ENCODE measurements at regions not wholly inside any gene's neighbourhood (a gene's known extent, or its start where the extent isn't known, plus 50 kb on each side); places are given as distances from the start of the nearest gene placed in this dataset.

DNA sequence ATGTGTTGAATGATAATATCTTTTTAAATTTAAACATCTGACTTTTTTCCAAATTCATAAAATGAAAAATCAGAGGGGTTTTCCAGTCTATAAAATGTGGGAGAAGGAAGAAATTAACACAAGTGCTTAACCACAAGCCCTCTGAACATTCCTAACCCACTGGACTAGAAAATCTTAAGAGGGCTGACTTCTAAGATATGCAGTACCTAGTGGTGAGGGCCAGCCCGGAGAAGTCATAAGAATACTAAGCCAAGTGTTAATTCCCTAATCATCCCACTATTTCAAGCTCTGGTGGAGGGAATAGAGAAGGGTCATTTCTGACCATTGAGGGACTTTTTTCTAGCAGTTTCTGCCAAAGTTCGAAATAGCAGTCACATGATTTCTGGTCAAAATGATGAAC is 86.9 kb upstream of the NEIL3 start:
- no peaks in the 10 kb centered on the region for H3K9me2 ChIP-seq (ENCODE audit: insufficient read depth, low read length)
- no peaks in the 10 kb centered on the region for H3K79me2 ChIP-seq (ENCODE audit: insufficient read depth, low read depth, low read length)
- no peaks in the 10 kb centered on the region for H4K20me1 ChIP-seq (ENCODE audit: insufficient read depth, low read length)
- H3K4me1 ChIP-seq (ENCODE audit: insufficient read depth, low read length, poor library complexity, severe bottlenecking), result no peaks in the 10 kb centered on the region
- CTCF ChIA-PET (ENCODE audit: unreplicated experiment), result no interaction called here
- POLR2A ChIA-PET, result no interaction called here
- H3K27ac ChIP-seq (ENCODE audit: low read depth, low read length, poor library complexity, severe bottlenecking), result no peak overlapping the region
- TF ChIP-seq, protein P1, sequence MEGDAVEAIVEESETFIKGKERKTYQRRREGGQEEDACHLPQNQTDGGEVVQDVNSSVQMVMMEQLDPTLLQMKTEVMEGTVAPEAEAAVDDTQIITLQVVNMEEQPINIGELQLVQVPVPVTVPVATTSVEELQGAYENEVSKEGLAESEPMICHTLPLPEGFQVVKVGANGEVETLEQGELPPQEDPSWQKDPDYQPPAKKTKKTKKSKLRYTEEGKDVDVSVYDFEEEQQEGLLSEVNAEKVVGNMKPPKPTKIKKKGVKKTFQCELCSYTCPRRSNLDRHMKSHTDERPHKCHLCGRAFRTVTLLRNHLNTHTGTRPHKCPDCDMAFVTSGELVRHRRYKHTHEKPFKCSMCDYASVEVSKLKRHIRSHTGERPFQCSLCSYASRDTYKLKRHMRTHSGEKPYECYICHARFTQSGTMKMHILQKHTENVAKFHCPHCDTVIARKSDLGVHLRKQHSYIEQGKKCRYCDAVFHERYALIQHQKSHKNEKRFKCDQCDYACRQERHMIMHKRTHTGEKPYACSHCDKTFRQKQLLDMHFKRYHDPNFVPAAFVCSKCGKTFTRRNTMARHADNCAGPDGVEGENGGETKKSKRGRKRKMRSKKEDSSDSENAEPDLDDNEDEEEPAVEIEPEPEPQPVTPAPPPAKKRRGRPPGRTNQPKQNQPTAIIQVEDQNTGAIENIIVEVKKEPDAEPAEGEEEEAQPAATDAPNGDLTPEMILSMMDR (conservative IDR thresholded peaks at IDR 0.05; ENCODE audit: low read length), result no peak
- no peak for TF ChIP-seq EZH2phosphoT487 (IDR thresholded peaks at IDR 0.05; ENCODE audit: borderline replicate concordance, low read depth, low read length)
- H2AFZ ChIP-seq (ENCODE audit: low read length), result no peak overlapping the region
- DNase-seq (ENCODE audit: low spot score), result no peak
- intact Hi-C loops (cut with micrococcal nuclease; ENCODE audit: unreplicated experiment), result no loop called here
- no TSS peak for BruUV-seq (replicated peaks)
- H3K4me3 ChIP-seq (ENCODE audit: low read depth, low read length, poor library complexity, severe bottlenecking), result no peak overlapping the region
- H3K4me2 ChIP-seq (ENCODE audit: low read length), result no peak overlapping the region
- no peaks in the 10 kb centered on the region for H3K36me3 ChIP-seq (ENCODE audit: insufficient read depth, low read length)
- H3K9me3 ChIP-seq (ENCODE audit: low read length), result no peaks in the 10 kb centered on the region

DNA sequence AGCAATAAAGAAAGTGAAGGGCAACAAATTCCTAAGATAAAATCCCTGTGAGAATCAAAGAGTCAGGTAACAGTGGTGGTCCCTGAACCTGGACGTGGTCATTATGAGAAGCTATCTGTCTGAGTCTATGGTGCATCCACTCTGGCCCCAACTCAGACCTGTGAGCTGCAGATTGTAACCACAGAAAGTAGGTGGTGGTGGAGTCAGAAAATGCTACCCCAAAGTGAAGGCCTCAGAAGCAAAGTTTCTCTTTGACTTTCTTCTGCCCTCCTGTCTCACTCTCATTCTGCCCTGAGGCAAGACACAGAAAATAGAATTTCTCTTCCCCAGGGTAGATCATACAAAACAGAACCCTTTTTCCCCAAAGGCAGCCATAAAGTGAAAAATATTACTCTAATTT is 84.1 kb upstream of the NEIL3 start:
- no peaks in the 10 kb centered on the region for H3K36me3 ChIP-seq (ENCODE audit: insufficient read depth, low read length)
- no peak overlapping the region for H3K27ac ChIP-seq (ENCODE audit: low read depth, low read length, poor library complexity, severe bottlenecking)
- TF ChIP-seq, protein P1 (conservative IDR thresholded peaks at IDR 0.05; ENCODE audit: low read length), result no peak
- no peak for TF ChIP-seq EZH2phosphoT487 (IDR thresholded peaks at IDR 0.05; ENCODE audit: borderline replicate concordance, low read depth, low read length)
- H2AFZ ChIP-seq (ENCODE audit: low read length), result no peak overlapping the region
- ChIA-PET POLR2A (interaction anchor here (0.7 kb wide), 1 partner anchor 18 kb away, joined by 3 read pairs; no protein-coding TSS in a partner anchor), CTCF (ENCODE audit: unreplicated experiment) (no interaction called here)
- intact Hi-C loops (cut with micrococcal nuclease; ENCODE audit: unreplicated experiment), result no loop called here
- no peaks in the 10 kb centered on the region for H4K20me1 ChIP-seq (ENCODE audit: insufficient read depth, low read length)
- H3K4me2 ChIP-seq (ENCODE audit: low read length), result no peak overlapping the region
- no peaks in the 10 kb centered on the region for H3K9me2 ChIP-seq (ENCODE audit: insufficient read depth, low read length)
- H3K4me1 ChIP-seq (ENCODE audit: insufficient read depth, low read length, poor library complexity, severe bottlenecking), result no peaks in the 10 kb centered on the region
- no peaks in the 10 kb centered on the region for H3K9me3 ChIP-seq (ENCODE audit: low read length)
- no TSS peak for BruUV-seq (replicated peaks)
- no peaks in the 10 kb centered on the region for H3K79me2 ChIP-seq (ENCODE audit: insufficient read depth, low read depth, low read length)
- no peak for DNase-seq (ENCODE audit: low spot score)
- H3K4me3 ChIP-seq (ENCODE audit: low read depth, low read length, poor library complexity, severe bottlenecking), result no peak overlapping the region

- no peaks in the 10 kb centered on the region for H3K9me2 ChIP-seq (ENCODE audit: insufficient read depth, low read length)
- BruUV-seq (replicated peaks), result no TSS peak
- no peak for DNase-seq (ENCODE audit: low spot score)
- H2AFZ ChIP-seq (ENCODE audit: low read length), result no peak overlapping the region
- H3K4me3 ChIP-seq (ENCODE audit: low read depth, low read length, poor library complexity, severe bottlenecking), result no peak overlapping the region
- ChIA-PET POLR2A (no interaction called here), CTCF (ENCODE audit: unreplicated experiment) (no interaction called here)
- no peak overlapping the region for H3K27ac ChIP-seq (ENCODE audit: low read depth, low read length, poor library complexity, severe bottlenecking)
- H3K36me3 ChIP-seq (ENCODE audit: insufficient read depth, low read length), result no peaks in the 10 kb centered on the region
- no peaks in the 10 kb centered on the region for H3K9me3 ChIP-seq (ENCODE audit: low read length)
- no peaks in the 10 kb centered on the region for H3K79me2 ChIP-seq (ENCODE audit: insufficient read depth, low read depth, low read length)
- intact Hi-C loops (cut with micrococcal nuclease; ENCODE audit: unreplicated experiment), result no loop called here
- no peaks in the 10 kb centered on the region for H3K4me1 ChIP-seq (ENCODE audit: insufficient read depth, low read length, poor library complexity, severe bottlenecking)
- H4K20me1 ChIP-seq (ENCODE audit: insufficient read depth, low read length), result no peaks in the 10 kb centered on the region
- TF ChIP-seq EZH2phosphoT487 (IDR thresholded peaks at IDR 0.05; ENCODE audit: borderline replicate concordance, low read depth, low read length), result no peak
- TF ChIP-seq, protein P1 (conservative IDR thresholded peaks at IDR 0.05; ENCODE audit: low read length), result no peak
- H3K4me2 ChIP-seq (ENCODE audit: low read length), result no peak overlapping the region
These were observed 82.0 kb upstream of the NEIL3 start for GRCh38 chr4:177227636-177228035.
